GM19239 (cell line): ENCODE measurements at regions not wholly inside any gene's neighbourhood (a gene's known extent, or its start where the extent isn't known, plus 50 kb on each side); places are given as distances from the start of the nearest gene placed in this dataset.
A peak's percentile ranks its signal among the peaks of the same experiment; 100 is the strongest.

Source experiments
- DNase-seq: peaks from one replicate; pipeline ENCODE4 v3.0.0; 2011; ENCODE audit warnings: low spot score; ENCODE audit not compliant: insufficient read length
- FAIRE-seq: peaks from 2 replicates; lab custom pipeline; 2011; peaks lifted over from hg19 to GRCh38; lab: Jason Lieb, UNC

- DNase-seq (no peak), FAIRE-seq (no peak)
Observed at GRCh38 chr1:231108516-231109302, 53.1 kb upstream of the TRIM67 start.

- FAIRE-seq (no peak), DNase-seq (no peak)
Observed at GRCh38 chr1:231107600-231108326, 54.1 kb upstream of the TRIM67 start.

DNA sequence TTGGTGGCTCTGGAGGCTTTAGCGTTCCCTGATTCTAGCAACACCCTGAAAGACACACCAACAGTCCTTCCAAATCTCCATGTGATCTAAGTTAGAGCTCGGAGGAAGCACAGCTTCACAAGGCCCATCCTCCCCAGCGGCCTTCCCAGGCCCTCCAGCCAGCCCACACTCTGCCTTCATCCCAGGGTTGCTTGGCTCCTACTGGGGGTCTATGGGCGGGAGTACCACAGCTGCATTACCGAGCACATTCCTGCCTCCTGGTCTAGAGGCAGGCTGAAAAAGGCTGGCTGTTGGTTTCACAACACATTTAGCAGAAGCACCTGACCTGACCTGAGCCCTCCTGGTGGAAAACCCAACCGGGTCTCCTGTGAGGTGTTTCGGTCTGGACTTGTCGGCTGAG lies 54.7 kb upstream of the TRIM67 start:
- no peak for FAIRE-seq
- DNase-seq, result no peak

- DNase-seq (no peak), FAIRE-seq (no peak)
Observed at GRCh38 chr1:231106347-231106746, 55.5 kb upstream of the TRIM67 start.

DNA sequence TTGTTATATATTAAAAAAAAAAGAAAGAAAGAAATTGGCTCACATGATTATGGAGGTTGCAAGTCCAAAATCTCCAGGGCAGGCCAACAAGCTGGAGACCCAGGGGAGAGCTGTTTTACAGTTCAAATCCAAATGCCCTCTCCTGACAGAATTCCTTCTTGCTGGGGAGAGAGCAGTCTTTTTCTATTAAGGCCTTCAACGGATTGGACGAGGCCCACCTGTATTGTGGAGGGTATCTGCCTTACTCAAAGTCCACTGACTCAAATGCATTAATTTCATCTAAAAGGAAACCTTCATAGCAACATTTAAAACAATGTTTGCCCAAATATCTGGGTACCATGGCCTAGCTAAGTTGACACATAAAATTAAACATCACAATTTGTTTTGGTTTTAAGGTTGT lies 56.9 kb upstream of the TRIM67 start:
- DNase-seq, result no peak
- no peak for FAIRE-seq

DNA sequence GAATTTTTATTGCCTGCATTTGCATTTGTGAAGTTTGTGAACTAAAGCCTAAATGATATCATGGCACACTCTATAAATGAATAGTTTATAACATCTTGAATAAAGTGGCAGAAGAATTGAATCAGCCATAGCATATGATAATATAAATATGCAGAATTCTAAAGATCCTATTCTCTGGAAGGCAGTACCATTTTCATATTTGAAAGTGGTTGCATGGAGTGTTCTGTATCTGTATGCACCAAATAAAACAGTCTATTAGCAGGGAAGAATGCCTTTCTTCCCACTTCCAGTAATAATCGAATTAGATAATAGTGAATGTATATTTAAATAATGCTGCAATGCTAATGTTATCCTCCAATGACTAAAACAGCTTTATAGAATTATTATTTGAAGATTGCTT lies 57.9 kb upstream of the TRIM67 start:
- no peak for DNase-seq
- FAIRE-seq, result no peak

DNA sequence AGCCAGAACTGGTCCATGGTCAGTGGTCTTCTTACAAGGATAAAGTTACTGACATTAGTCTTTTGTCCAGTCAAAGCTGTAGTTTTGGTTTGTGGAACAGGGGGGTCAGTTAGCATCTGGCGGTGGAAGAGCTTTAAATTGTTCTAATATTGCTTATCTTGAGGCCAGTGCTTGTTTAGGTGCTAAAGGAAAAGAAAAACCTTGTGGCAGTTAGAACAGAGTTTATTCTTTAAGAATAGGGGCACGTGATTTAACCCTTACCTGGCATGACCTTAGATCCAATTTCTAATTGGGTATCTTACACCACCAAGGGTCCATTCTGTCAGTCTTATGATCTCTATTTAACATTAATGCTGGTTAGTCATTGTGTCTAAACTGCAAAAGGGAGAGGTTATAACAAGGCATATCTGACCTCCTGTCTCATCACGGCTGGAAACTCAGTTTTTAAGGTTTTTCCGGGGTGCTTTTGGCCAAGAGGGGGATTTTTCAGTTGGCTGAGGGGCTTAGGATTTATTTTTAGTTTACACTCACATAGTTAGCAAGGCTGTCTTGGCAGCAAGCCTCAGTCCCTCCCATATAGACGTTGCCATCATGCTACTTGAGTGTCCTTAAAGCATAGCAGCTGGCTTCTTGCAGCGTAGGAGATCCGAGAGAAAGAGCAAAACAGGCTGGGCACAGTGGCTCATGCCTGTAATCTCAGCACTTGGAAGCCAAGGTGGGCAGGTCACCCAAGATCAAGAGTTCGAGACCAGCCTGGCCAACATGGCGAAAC lies 60.1 kb upstream of the FAM89A start:
- FAIRE-seq (no peak), DNase-seq (no peak)

DNA sequence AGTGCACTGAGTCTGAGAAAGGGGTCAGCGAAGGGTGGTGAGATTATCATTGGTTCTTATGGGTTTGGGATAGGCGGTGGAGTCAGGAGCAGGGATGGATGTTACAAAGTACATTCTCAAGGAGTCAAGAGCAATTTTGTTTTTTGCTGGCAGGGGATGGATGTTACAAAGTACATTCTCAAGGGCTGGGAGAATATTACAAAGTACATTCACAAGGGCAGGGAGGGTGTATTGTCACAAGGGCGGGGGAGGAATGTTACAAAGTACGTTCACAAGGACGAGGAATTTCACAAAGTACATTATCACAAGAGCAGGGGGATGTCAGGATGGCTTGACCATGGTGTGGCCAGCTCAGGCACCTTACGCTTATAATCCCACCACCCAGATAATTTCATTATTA lies 59.3 kb upstream of the FAM89A start:
- FAIRE-seq, result no peak

DNA sequence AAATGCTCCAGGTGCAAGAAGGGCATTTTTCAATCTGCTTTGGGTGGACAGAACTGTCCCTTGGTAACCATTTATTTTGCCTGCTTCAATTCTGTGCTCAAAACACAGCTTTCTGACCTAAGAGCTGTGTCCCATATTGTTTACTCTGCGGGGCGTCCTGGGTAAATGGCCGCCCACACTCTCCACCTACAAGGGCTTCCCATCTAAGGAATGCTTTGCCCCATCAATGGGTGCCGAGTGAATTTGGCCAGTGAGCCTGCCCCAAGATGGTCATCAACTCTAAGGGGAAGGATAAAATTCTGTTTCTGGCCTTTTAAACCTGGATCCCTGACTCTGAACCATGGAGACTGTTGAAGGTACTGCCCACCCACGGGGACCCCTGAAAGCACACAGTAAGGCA lies 55.5 kb upstream of the FAM89A start:
- FAIRE-seq, result no peak

More for the DNA sequence above, 59.3 kb upstream of the FAM89A start:
- no peak for DNase-seq

DNA sequence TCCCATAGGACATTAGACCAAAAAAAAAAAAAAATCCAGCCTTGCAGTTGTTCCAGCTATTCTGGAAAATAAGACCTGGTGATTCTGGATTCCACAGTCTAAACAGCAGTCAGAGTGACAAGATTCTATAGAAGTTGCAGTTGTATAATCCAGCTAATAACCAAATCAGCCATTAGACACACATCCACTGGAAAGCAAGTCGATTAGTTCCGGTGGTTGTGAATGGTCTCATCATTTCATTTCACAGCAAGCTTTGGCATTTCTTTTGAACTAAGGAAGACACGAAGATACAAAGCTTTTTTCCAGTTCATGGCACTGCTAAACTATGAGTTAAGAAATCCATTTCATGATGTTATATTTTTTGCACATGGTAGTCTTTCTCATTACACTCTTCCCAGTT lies 54.4 kb upstream of the FAM89A start:
- DNase-seq (no peak), FAIRE-seq (no peak)

More for the DNA sequence above, 55.5 kb upstream of the FAM89A start:
- DNase-seq, result no peak

GRCh38 chr1:231093156-231093922 lies 53.3 kb upstream of the FAM89A start:
- FAIRE-seq, result no peak
- DNase-seq, result no peak

- DNase-seq (no peak), FAIRE-seq (no peak)
Observed at GRCh38 chr1:231092380-231092779, 52.3 kb upstream of the FAM89A start.

DNA sequence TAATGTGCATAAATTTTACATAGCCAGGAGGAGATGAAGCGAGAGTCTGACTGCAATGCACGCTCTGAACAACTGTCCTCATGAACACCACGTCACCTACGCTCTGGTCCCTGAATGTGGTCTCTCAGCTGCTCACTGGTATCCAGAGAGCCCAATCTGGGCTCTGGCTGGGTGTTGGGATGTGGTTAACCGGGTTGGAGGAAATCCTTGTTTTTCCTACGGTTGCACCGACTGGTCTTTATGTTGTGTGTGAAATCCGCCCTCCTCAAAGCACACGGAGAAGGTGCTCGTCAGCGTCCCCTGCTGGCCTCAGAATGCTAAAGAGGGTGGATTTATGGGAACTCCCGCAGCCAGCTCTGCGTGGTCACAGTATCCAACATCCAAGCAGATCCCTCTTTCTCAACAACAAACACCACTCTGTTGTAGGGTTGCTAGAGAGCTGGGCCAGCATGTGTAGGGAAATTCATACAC lies 51.8 kb upstream of the FAM89A start:
- DNase-seq (peak; percentile 4), FAIRE-seq (no peak)

- FAIRE-seq (no peak), DNase-seq (no peak)
Observed at GRCh38 chr1:231091415-231091814, 51.4 kb upstream of the FAM89A start.
